ENCODE measurements at regions not wholly inside any gene's neighbourhood (a gene's known extent, or its start where the extent isn't known, plus 50 kb on each side); places are given as distances from the start of the nearest gene placed in this dataset.

DNA sequence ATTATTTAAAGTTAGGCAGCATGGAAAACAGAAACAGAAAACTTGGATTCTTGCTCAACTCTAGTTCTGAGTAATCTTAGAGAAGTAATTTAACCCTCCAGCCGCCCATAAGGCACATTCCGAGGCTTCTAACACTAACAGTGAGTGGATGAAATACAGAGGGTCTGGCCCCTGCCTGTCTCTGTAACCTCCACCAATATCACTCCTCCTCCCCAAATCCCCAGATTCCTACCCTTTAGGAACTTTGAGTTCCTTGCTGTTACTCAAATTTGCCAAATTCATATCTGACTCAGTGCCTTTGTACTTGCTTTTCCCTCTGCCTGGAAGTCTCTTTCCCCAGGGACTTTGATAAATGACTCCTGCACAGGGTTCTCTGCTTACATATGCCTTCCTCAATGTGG lies 112.5 kb upstream of the TGFBR2 start:
- no peak overlapping the region for H3K9ac ChIP-seq (ENCODE audit: low read depth, low read length)
- H3K4me1 ChIP-seq (ENCODE audit: insufficient read depth, low read length): peaks cover 12% of the 10 kb centered on the region; the same call in 1 of the 2 replicates

DNA sequence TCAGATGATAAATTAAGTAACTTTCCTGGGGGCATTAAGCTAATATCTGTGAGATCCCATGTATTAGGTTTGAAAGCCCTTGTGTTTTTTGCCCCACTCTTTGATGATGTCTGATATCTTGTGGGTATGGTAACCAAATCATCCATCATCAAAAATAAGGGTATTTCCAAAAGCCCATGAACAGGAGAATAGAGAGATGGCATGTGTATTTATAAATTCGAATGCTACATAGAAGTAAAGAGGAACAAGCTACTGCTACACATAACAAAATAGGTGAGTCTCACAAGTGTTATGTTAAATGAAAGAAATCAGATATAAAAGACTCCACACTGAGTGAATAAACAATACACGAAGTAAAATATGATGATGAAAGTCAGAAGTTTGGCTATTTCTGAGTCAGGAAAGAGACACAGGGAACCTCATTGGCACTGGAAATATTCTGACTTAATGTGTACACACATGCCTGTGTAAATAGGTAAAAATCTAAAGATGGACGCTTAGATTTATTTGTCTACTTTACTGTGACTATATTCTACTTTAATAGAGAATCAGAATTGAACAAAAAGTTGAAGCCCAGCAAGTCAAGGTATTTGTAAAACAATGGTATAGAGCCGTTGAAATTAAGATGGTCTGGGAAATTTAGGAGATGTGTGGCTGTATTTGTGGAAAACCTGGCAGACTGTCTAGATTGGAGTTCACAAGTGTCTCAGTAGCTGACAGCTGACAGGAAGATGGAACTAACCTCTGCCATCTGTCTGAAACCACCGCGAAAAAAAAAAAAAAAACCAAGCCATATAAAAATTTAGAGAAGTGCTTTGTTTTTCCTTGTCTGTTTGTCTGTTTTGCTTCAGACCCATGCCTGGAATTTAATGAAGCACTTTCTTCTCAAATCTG lies 111.0 kb upstream of the TGFBR2 start:
- no peak overlapping the region for H3K9ac ChIP-seq (ENCODE audit: low read depth, low read length)
- H3K4me1 ChIP-seq (ENCODE audit: insufficient read depth, low read length): peaks cover 12% of the 10 kb centered on the region; the same call in 1 of the 2 replicates
- no peaks in the 10 kb centered on the region for H3K9me3 ChIP-seq (ENCODE audit: control insufficient read depth, insufficient read depth, low read length)
- no peaks in the 10 kb centered on the region for H3K36me3 ChIP-seq (ENCODE audit: insufficient read depth, low read length)

More for the DNA sequence above, 112.5 kb upstream of the TGFBR2 start:
- Histone ChIP-seq H3K36me3 (ENCODE audit: insufficient read depth, low read length) (no peaks in the 10 kb centered on the region), H3K9me3 (ENCODE audit: control insufficient read depth, insufficient read depth, low read length) (no peaks in the 10 kb centered on the region)

DNA sequence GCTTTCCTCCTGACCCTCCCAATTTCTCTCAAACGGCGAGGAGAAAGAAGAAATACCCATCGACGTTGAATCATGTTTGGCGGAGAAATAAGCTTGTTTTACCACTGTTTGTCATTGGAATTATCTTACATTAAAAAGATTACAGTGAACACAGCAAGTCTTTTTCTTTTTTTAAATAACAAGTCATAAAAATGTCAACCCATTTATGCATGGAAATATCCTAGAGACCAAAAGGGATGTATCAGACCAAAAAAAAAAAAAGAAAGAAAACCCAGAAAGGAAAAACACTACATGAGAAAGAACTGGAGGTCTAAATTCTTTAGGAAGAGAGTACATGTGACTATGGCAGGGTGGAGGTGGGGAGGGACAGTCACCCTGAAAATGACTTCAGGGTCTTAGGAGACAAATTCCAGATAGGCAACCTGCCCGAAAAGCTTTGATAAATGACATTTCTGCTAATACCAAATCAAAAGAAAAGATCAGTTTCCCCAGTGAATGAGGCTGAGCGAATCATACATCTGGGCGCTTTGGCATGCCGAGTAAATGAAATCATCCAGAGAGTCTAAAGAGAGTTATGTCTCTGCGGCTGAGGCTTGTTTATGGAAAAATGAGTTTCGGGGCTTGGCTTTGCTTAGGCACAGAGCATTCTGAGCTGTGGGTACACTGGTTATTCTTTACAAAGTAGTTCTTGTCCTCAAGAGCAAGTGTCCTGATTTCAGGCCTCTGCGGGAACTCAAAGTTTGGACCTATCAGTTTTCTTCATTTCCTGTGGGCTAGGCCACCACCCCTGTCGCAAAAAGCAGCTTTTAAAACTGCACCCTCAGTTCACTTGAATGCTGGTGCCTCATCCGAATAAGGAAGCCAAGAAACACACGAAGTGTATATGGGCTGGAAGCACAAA lies 110.1 kb upstream of the TGFBR2 start:
- H3K4me1 ChIP-seq (ENCODE audit: insufficient read depth, low read length): peaks cover 12% of the 10 kb centered on the region; the same call in 1 of the 2 replicates
- H3K9ac ChIP-seq (ENCODE audit: low read depth, low read length): no peak overlapping the region
- H3K9me3 ChIP-seq (ENCODE audit: control insufficient read depth, insufficient read depth, low read length): no peaks in the 10 kb centered on the region
- no peaks in the 10 kb centered on the region for H3K36me3 ChIP-seq (ENCODE audit: insufficient read depth, low read length)

- Histone ChIP-seq H3K9ac (ENCODE audit: low read depth, low read length) (no peak overlapping the region), H3K36me3 (ENCODE audit: insufficient read depth, low read length) (no peaks in the 10 kb centered on the region), H3K4me1 (ENCODE audit: insufficient read depth, low read length) (peaks cover 5% of the 10 kb centered on the region; the same call in 1 of the 2 replicates), H3K9me3 (ENCODE audit: control insufficient read depth, insufficient read depth, low read length) (no peaks in the 10 kb centered on the region)
Observed at GRCh38 chr3:30498587-30498967, 107.8 kb upstream of the TGFBR2 start.

- Histone ChIP-seq H3K9me3 (ENCODE audit: control insufficient read depth, insufficient read depth, low read length) (no peaks in the 10 kb centered on the region), H3K9ac (ENCODE audit: low read depth, low read length) (no peak overlapping the region), H3K4me1 (ENCODE audit: insufficient read depth, low read length) (peaks cover 9% of the 10 kb centered on the region; the same call in 1 of the 2 replicates), H3K36me3 (ENCODE audit: insufficient read depth, low read length) (no peaks in the 10 kb centered on the region)
Observed at GRCh38 chr3:30500666-30501399, 105.6 kb upstream of the TGFBR2 start.

- Histone ChIP-seq H3K9ac (ENCODE audit: low read depth, low read length) (no peak overlapping the region), H3K4me1 (ENCODE audit: insufficient read depth, low read length) (peaks cover 4% of the 10 kb centered on the region; the same call in 1 of the 2 replicates), H3K9me3 (ENCODE audit: control insufficient read depth, insufficient read depth, low read length) (no peaks in the 10 kb centered on the region), H3K36me3 (ENCODE audit: insufficient read depth, low read length) (no peaks in the 10 kb centered on the region)
Observed at GRCh38 chr3:30501526-30501925, 104.9 kb upstream of the TGFBR2 start.

GRCh38 chr3:30502051-30502741 lies 104.2 kb upstream of the TGFBR2 start:
- Histone ChIP-seq H3K36me3 (ENCODE audit: insufficient read depth, low read length) (no peaks in the 10 kb centered on the region), H3K9me3 (ENCODE audit: control insufficient read depth, insufficient read depth, low read length) (no peaks in the 10 kb centered on the region), H3K4me1 (ENCODE audit: insufficient read depth, low read length) (peaks cover 4% of the 10 kb centered on the region; the same call in 1 of the 2 replicates), H3K9ac (ENCODE audit: low read depth, low read length) (no peak overlapping the region)

- H3K9me3 ChIP-seq (ENCODE audit: control insufficient read depth, insufficient read depth, low read length): no peaks in the 10 kb centered on the region
- no peaks in the 10 kb centered on the region for H3K36me3 ChIP-seq (ENCODE audit: insufficient read depth, low read length)
- H3K9ac ChIP-seq (ENCODE audit: low read depth, low read length): no peak overlapping the region
- H3K4me1 ChIP-seq (ENCODE audit: insufficient read depth, low read length): peaks cover 4% of the 10 kb centered on the region; the same call in 1 of the 2 replicates
Observed at GRCh38 chr3:30502742-30503073, 103.7 kb upstream of the TGFBR2 start.

GRCh38 chr3:30503446-30503845 lies 103.0 kb upstream of the TGFBR2 start:
- Histone ChIP-seq H3K4me1 (ENCODE audit: insufficient read depth, low read length) (peaks cover 4% of the 10 kb centered on the region; the same call in 1 of the 2 replicates), H3K9me3 (ENCODE audit: control insufficient read depth, insufficient read depth, low read length) (no peaks in the 10 kb centered on the region), H3K36me3 (ENCODE audit: insufficient read depth, low read length) (no peaks in the 10 kb centered on the region), H3K9ac (ENCODE audit: low read depth, low read length) (no peak overlapping the region)

- no peaks in the 10 kb centered on the region for H3K9me3 ChIP-seq (ENCODE audit: control insufficient read depth, insufficient read depth, low read length)
- no peak overlapping the region for H3K9ac ChIP-seq (ENCODE audit: low read depth, low read length)
- H3K4me1 ChIP-seq (ENCODE audit: insufficient read depth, low read length): peaks cover 4% of the 10 kb centered on the region; the same call in 1 of the 2 replicates
- no peaks in the 10 kb centered on the region for H3K36me3 ChIP-seq (ENCODE audit: insufficient read depth, low read length)
Observed at GRCh38 chr3:30504939-30505338, 101.5 kb upstream of the TGFBR2 start.

DNA sequence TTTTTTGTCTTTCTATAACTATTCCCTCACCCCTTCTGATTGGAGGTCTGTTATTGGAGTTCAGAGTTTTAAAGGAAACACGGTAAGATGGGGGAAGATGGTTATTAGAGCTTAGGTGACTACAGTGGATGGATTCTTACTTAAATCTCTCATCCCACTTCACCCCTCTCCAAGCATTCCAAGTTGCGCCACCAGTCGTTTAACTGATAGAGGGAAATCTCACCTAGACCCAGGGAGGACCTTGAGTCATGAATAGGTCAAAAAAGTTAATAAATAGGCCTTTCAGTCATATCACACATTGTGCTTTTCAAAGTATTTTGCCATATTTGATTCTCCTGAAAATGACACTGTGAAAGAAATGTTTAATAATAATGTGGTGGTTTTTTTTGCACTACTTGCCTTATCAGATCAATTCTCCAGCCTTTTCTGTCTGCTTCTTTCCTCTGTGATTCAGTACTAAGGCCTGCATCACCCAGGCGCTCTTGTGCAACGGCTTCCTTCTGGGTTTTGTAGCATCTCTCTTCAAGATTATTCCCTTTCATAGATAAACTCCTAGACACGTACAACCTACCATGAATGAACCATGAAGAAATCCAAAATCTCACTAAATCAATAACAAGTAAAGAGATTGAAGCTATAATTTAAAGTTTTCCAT lies 100.4 kb upstream of the TGFBR2 start:
- Histone ChIP-seq H3K36me3 (ENCODE audit: insufficient read depth, low read length) (no peaks in the 10 kb centered on the region), H3K9me3 (ENCODE audit: control insufficient read depth, insufficient read depth, low read length) (no peaks in the 10 kb centered on the region), H3K9ac (ENCODE audit: low read depth, low read length) (no peak overlapping the region), H3K4me1 (ENCODE audit: insufficient read depth, low read length) (peaks cover 4% of the 10 kb centered on the region; the same call in 1 of the 2 replicates)

GRCh38 chr3:30508339-30508738 lies 98.1 kb upstream of the TGFBR2 start:
- Histone ChIP-seq H3K4me1 (ENCODE audit: insufficient read depth, low read length) (peaks cover 5% of the 10 kb centered on the region; the same call in 1 of the 2 replicates), H3K9me3 (ENCODE audit: control insufficient read depth, insufficient read depth, low read length) (no peaks in the 10 kb centered on the region), H3K36me3 (ENCODE audit: insufficient read depth, low read length) (no peaks in the 10 kb centered on the region), H3K9ac (ENCODE audit: low read depth, low read length) (no peak overlapping the region)

- H3K4me1 ChIP-seq (ENCODE audit: insufficient read depth, low read length): 0 out of 2 replicates have a peak, but pooled peaks cover 2% of the 10 kb centered on the region
- no peak overlapping the region for H3K9ac ChIP-seq (ENCODE audit: low read depth, low read length)
- H3K9me3 ChIP-seq (ENCODE audit: control insufficient read depth, insufficient read depth, low read length): no peaks in the 10 kb centered on the region
- no peaks in the 10 kb centered on the region for H3K36me3 ChIP-seq (ENCODE audit: insufficient read depth, low read length)
Observed at GRCh38 chr3:30510596-30510995, 95.8 kb upstream of the TGFBR2 start.

Measured in ES-I3 (cell line).